ENCODE measurements at regions not wholly inside any gene's neighbourhood (a gene's known extent, or its start where the extent isn't known, plus 50 kb on each side); places are given as distances from the start of the nearest gene placed in this dataset.

DNA sequence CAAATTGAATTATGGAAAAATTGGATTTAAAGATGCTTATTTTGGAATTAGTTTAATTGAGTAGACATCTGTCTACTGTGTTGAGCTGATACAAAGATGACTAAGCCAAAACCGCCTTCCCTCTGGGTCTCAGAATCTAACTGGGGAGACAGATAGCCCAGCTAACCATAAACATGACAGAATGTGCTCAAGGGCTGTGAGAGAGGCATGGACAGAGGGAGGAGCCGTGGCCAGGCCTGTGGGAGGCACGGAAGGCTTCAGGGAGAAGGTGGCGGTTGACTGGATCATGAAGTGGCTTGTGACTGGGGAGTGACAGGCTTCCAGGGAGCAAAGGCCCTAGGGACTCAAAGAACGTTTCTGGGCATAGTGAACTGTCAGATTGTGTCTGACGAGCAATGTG is 74.6 kb downstream of the DACT1 start:
- Histone ChIP-seq H3K36me3 (no peaks in the 10 kb centered on the region), H3K27ac (no peak overlapping the region), H3K9me3 (no peaks in the 10 kb centered on the region), H3K27me3 (no peaks in the 10 kb centered on the region), H3K4me3 (no peak overlapping the region), H3K4me1 (no peaks in the 10 kb centered on the region)
- TF ChIP-seq POLR2A (IDR thresholded peaks at IDR 0.05), result no peak
- TF ChIP-seq, protein P1, sequence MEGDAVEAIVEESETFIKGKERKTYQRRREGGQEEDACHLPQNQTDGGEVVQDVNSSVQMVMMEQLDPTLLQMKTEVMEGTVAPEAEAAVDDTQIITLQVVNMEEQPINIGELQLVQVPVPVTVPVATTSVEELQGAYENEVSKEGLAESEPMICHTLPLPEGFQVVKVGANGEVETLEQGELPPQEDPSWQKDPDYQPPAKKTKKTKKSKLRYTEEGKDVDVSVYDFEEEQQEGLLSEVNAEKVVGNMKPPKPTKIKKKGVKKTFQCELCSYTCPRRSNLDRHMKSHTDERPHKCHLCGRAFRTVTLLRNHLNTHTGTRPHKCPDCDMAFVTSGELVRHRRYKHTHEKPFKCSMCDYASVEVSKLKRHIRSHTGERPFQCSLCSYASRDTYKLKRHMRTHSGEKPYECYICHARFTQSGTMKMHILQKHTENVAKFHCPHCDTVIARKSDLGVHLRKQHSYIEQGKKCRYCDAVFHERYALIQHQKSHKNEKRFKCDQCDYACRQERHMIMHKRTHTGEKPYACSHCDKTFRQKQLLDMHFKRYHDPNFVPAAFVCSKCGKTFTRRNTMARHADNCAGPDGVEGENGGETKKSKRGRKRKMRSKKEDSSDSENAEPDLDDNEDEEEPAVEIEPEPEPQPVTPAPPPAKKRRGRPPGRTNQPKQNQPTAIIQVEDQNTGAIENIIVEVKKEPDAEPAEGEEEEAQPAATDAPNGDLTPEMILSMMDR (IDR thresholded peaks at IDR 0.05), result no peak
- 63% methylated on average over 6 of the region's 6 CpGs for WGBS, 2 donors
- DNase-seq, result no peak
- intact Hi-C loops (cut with DNase I), result no loop called here

DNA sequence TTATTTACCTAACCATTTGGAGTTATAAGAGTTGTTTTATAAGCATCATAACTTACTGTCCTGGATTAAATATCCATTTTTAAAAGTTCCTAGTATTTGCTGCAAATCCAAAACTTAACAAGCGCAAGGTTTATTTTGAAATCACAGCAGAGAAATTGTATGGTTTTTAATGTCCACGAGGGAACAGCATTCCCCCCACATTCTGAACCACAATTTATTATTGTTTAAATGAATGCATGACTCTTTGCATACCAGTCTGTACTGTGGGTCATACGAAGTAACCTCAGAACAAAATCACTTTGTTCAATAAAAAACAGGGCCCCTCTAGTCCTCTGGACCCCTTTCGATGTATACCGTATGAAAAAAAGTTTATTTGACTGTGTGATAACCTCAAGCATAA is 75.9 kb downstream of the DACT1 start:
- no peak for DNase-seq
- WGBS, 2 donors, result 68 to 77% methylated on average over 5 of the region's 5 CpGs
- Histone ChIP-seq H3K4me3 (no peak overlapping the region), H3K27me3 (no peaks in the 10 kb centered on the region), H3K36me3 (no peaks in the 10 kb centered on the region), H3K27ac (no peak overlapping the region), H3K4me1 (no peaks in the 10 kb centered on the region), H3K9me3 (no peaks in the 10 kb centered on the region)
- intact Hi-C loops (cut with DNase I), result no loop called here
- TF ChIP-seq, protein P1 (IDR thresholded peaks at IDR 0.05), result no peak
- no peak for TF ChIP-seq POLR2A (IDR thresholded peaks at IDR 0.05)

DNA sequence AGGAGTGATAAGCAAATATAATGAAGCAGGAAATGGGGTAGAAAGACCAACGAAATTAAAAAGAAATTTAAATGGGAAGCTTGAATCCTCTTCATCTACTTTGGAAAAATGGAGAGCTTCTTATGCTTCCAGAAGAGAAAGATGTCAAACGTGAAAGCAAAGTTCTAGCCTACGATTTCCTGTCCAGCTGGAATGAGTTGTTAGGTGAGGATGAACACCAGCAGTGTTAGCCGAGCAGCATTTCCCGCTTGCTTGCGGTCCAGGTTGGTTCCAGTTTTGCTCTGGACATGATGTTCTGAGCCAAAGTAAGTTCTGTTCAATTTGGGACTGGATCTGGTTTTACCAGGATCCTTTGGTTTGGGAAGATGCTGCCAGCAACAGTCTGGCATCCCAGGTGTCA is 78.9 kb downstream of the DACT1 start:
- Histone ChIP-seq H3K27ac (no peak overlapping the region), H3K27me3 (no peaks in the 10 kb centered on the region), H3K4me3 (peak overlapping the region in 1 of 4 donors; percentile 7), H3K36me3 (no peaks in the 10 kb centered on the region), H3K9me3 (no peaks in the 10 kb centered on the region), H3K4me1 (no peaks in the 10 kb centered on the region)
- no peak for DNase-seq
- WGBS, 2 donors, result 47 to 73% methylated on average over 6 of the region's 6 CpGs
- intact Hi-C loops (cut with DNase I), result no loop called here
- TF ChIP-seq POLR2A (IDR thresholded peaks at IDR 0.05), result no peak
- TF ChIP-seq, protein P1 (IDR thresholded peaks at IDR 0.05), result no peak

DNA sequence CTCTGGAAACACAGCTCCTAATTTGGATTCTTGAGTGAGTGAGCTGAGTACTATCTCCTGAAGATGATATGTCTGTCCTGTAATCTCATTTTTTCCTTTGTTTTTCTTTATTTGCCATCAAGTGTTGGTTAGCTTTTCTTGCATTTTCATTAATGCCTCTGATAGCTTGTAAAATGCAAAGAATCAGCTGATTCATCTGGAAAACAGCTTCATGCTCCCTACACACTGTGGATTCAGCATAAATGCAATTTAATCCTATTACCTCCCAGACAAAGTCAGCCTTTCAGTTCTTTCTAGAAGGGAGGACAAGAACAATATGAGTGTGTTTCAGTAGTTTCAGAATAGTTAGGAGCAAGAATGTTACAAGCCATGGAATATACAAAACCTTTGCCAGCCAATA is 79.4 kb downstream of the DACT1 start:
- no peak for TF ChIP-seq POLR2A (IDR thresholded peaks at IDR 0.05)
- TF ChIP-seq, protein P1 (IDR thresholded peaks at IDR 0.05), result no peak
- Histone ChIP-seq H3K27ac (no peak overlapping the region), H3K27me3 (no peaks in the 10 kb centered on the region), H3K36me3 (no peaks in the 10 kb centered on the region), H3K9me3 (no peaks in the 10 kb centered on the region), H3K4me3 (no peak overlapping the region), H3K4me1 (no peaks in the 10 kb centered on the region)
- intact Hi-C loops (cut with DNase I), result no loop called here
- no peak for DNase-seq

DNA sequence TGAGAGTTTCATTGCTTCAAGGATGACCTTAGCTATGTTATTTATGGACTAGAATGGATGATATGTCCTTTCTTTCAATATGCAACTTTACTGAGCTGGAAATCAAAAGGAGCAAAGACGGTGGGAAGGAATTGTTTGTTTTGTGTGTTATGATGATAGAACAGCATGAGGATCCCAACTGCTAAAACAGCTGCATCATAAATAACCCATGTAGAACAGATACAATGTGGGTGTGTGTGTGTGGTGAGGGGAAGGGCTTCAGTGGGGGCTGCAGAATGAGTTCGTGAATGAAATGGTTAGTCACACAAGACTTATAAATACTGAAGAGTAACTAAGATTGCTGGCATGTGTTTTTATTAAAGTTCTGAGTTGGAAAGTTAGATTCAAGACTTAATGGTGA is 80.1 kb downstream of the DACT1 start:
- H3K4me1 ChIP-seq, result no peaks in the 10 kb centered on the region
- intact Hi-C loops (cut with DNase I), result no loop called here
- no peak for TF ChIP-seq POLR2A (IDR thresholded peaks at IDR 0.05)
- TF ChIP-seq, protein P1 (IDR thresholded peaks at IDR 0.05), result no peak
- DNase-seq, result no peak
- WGBS, 2 donors, result 65 to 68% methylated on average over 2 of the region's 2 CpGs
- no peaks in the 10 kb centered on the region for H3K27me3 ChIP-seq
- no peaks in the 10 kb centered on the region for H3K36me3 ChIP-seq
- no peaks in the 10 kb centered on the region for H3K9me3 ChIP-seq
- H3K27ac ChIP-seq, result no peak overlapping the region
- H3K4me3 ChIP-seq, result no peak overlapping the region
